SU-DHL-6 (cell line): ENCODE measurements at regions not wholly inside any gene's neighbourhood (a gene's known extent, or its start where the extent isn't known, plus 50 kb on each side); places are given as distances from the start of the nearest gene placed in this dataset.

Source experiments
- CTCF ChIP-seq: fragments of 200-600 bp; sonication (generic); IDR thresholded peaks from one replicate; pipeline ENCODE4 v1.5.1; 2017; ENCODE audit warnings: antibody characterized with exemption, mild to moderate bottlenecking, low read length, moderate library complexity; ENCODE audit not compliant: insufficient read depth, poor library complexity, severe bottlenecking
- EZH2phosphoT487 ChIP-seq: fragments of 200-600 bp; sonication (generic), shearing (Covaris generic); conservative IDR thresholded peaks from 2 replicates; pipeline ENCODE4 v1.6.1; 2018; ENCODE audit warnings: mild to moderate bottlenecking, antibody characterized with exemption, low read length, moderate library complexity, mixed read lengths

DNA sequence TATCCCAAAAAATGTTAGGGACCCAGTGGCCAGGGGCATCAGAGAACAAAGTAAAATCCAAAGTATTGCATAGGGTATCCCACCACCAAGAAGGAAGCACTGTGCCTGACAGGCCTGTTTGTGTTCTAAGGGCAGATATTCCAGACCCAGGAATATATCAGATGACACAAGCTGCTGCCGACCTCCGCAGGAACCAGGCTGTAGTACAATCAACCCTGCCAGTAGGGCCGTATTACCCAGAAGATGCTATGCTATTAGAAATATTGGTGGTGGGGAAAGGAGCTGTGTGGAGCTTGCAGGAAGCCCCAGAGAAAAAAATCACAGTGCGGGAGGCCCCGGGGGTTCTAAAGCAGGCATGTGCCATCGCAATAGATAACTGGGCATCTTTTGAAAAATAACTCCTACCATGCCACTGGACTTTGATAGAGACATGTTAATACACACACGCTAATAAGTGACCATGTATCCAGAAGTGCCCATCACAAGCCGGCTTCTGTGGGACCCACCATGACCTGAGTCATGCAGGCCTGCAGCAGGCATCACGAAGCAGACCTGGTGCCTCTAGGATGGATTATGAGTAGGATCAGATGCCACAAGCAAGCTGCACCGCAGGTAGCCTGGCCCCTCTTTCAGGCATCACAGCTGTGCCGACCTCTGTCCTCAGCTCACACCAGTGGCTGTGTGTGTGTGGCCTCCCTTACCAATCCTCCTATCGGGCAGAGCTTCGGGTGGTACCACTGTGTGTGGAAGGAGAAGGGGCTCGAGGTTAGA is 242.7 kb downstream of the BCL11B start:
- no peak for TF ChIP-seq CTCF
- TF ChIP-seq EZH2phosphoT487, result no peak
